HG02981 (cell line): ENCODE measurements at regions not wholly inside any gene's neighbourhood (a gene's known extent, or its start where the extent isn't known, plus 50 kb on each side); places are given as distances from the start of the nearest gene placed in this dataset.
"Not testable (repeated sequence)": the region's sequence is repeated elsewhere in the genome, so short reads cannot be mapped to it uniquely, and the experiment has no call there.

ENCODE experiments used
- ATAC-seq: cut with Tn5 transposase; IDR thresholded peaks from one replicate; pipeline ENCODE4 v1.9.1; 2021; ENCODE audit warnings: mild to moderate bottlenecking, moderate library complexity; ENCODE audit not compliant: unreplicated experiment

DNA sequence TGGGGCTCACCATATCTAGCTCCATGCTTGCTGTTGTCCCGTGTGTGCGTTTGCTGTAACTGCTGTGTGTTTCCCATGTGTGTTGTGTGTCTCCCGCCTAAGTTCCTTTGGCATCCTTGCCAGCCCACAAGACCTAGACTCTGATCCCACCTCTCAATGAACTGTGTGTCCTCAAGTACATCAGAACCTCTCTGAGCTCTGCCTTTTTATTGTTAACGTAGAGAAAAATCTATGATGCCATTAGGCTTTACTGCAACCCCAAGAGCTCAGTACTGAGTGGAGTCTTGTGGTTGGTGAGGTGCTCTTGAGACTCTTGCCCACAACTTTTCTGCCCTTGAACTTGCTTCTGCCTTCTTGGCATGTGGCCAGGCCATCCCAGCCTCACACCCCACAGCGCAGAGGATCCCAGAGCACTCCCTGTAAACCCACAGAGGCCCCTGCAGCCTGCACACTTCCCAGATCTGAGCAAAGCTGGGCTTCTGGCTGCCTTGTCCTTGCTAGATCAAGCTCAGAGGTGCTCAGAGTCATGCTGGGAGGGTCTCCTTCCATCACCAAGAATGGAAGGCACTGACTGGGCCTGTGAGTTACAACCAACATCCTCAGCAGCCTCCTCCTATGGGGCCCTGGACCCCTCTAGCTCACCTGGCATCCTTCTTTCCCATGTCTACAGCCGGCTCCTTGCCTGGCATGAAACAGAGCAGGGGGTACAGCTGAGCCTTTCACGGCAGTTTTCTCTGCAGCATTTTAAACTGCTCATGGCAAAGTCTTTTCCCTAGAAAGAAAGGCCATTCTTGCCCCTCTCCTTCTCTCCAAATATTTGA is 643.4 kb downstream of the ACTR3B start:
- ATAC-seq: no peak

DNA sequence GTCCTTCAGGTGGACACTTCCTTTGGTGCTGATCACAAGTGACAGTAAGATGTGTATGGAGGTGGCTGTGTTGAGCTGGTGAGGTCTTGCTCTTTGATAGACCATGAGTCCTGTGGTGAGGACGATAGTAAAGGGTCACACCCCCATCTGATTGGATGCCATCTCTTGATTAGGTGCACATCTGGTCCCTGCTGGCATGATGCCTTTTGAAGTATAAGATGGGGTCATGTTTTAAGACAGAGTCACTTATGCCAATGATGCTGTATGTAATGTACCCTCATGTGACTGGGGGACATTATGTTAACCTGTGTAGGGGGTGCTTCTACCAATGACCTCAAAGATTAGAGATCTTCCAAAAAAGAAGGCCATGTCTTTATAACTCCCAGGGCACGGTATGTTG is 644.6 kb downstream of the ACTR3B start:
- no peak for ATAC-seq

DNA sequence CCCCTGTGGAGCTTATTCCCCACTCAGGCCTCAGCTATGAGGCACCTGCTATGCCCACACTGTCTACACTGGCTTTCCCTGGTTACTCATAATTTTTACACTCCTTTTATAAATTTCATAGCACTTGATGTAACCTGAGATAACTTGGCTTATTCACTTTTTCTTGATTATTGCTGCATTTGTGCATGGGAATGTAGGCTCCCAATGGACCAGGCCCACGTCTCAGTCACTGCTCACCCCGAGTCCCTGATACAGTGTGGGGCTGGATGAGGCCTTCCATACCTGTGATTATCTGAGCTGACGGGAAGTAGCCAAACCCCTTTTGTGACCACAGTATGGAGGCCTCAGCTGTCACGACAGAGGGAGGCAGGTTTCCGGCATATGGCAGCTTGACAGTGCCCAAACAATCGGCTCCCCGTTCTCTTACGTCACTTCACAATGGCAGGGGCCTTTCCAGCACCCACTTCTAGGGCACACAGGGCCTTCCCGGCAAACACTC is 645.3 kb downstream of the ACTR3B start:
- ATAC-seq: no peak

DNA sequence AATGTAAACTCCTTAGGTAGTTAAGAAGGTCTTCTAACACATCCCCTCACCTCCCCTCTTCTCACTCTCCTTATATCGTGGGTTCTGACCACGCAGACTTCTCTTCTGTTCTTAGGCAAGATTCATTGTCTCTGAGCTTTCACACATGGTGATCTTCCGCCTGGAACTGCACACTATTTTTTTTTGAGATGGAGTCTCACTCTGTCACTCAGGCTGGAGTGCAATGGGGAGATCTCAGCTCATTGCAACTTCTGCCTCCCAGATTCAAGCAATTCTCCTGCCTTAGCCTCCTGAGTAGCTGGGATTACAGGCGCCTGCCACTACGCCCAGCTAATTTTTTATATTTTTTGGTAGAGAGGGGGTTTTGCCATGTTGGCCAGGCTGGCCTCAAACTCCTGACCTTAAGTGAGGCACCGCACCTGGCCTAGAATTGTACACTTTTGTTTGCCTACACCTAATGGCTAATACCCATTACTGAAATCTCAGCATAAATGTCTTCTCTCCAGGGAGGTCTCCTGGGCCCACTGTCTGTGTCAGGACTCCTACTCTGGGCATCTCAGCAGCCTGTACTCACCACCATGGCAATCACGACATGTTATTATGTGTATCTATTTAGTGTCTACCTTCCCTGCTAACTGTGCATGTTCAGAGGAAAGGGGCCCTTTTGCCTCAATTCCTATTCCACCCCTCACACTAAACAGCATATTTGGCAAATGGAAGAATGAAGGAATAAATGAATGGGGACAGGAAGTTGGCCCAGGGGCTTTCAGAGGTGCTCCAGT is 646.3 kb upstream of the DPP6 start:
- ATAC-seq: no peak

DNA sequence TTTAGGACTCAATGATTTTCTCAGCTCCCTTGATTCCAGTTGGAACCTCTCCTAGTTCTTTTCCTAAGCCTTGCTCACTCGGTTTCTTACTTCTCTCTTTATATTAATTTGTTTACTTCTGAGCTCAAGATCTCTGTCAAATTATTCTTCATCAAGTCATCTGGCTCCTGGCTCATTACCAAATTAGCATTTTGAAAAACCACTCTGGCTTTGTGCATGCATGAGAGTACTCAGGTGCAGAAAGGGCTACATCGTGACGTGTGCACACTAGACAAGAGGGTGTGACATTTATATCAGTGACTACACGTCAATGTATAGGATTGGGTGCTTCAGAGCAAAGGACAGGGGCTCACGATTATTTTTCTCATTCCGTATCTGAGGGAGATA is 645.7 kb upstream of the DPP6 start:
- ATAC-seq: no peak

DNA sequence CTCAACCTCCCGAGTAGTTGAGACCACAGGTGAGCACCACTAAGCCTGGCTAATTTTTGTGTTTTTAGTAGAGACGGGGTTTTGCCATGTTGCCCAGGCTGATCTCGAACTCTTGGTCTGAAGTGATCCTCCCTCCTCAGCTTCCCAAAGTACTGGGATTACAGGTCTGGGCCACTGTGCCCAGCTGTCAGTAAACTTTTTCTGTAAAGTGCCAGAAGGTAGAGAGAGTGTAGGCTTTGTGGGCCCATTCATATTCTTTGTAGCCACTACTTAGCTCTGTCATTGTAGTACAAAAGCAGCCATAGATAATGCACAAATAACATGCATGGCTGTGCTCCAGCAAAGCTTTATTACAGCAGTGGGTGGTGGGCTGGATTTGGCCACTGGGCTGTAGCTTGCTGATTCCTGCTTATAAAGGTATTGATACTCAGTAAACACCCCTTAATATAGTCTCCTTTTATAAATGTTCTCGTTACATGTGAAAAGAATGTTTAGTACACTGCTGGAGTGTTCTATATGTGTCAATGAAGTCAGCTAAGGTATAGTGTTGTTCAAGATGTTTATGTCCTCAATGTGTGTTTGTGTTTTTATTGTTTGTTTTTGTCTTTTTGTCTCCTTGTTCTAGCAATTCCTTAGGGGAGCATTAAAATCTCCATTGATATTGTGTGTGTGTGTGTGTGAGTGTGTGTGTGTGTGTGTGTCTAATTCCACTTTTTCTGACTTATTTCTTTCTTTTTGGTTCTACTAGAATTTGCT is 644.7 kb upstream of the DPP6 start:
- ATAC-seq: no peak

DNA sequence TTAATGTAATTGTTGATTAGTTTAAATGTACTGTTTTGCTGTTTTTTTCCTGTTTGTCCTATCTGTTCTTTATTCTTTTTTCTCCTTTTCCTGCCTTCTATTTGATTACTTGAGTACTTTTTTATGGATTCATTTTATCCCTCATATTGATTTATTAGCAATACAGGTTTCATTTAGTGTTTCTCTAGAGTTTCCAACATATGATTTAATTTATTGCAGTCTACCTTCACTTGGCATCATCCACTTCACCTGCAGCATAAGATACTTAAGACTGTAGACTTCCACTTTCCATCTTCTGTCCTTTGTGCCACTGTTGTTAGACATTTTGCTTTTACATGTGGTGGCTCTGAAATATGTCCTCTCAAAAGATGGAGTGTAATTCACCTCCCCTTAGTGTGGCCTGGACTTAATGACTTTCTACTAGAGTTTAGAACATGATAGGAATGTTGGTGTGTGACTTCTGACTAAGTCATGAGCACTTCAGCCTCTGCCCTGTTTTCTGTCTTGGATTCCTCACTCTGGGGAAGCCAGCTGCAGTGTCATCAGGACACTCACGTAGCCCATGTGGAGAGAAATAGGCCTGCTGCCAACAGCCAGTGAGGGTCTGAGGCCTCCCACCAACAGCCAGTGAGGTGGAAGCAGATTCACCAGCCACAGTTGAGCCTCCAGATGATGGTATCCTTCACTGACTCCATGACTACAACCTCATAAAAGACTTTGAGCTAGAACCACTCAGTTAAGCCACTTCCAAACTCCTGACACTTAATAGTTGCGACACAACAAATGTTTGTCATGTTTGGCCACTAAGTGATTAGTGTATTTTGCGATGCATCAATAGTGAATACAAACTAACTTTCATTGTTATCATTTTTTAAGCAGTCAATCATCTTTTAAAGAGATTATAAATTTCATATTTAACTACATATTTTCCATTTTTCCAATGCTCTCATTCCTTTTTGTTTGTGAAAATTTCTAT is 643.5 kb upstream of the DPP6 start:
- no peak for ATAC-seq

DNA sequence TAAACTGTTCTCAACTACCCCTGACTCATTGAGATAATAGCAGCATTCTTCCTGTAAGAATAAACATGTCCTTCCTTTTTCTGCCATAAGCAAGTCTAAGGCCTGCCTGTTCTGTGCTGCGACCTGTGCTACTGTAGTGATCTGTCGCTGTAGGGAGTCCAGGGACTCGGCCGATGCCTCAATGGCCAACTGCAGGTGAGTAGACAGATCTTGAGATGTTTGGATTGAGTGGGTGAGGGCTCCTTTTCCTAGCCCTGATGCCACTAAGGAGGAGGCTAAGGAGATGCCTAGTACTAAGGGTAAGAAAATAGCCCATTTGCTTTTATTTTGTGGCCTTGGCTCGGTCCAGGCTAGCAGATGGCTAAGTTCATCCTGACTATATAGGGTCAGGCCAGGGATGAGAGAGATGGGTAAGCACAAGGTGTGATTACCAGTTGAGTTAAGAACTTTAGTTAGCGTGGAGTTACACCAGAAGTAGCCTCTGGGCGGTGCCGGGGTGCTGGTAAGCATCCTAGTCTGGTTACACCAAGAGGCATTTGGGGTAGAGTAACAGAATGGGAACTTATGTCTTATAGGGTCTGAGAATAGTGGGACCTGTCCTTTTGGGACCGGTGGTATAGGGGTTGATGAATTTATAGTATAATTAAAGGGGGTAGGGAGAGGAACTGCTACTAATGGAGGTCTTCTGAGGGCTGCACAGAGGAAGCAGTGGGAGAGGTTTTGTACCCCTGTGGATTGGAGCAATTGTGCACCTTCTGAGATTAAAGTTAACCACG is 642.4 kb upstream of the DPP6 start:
- not testable (repeated sequence) for ATAC-seq

DNA sequence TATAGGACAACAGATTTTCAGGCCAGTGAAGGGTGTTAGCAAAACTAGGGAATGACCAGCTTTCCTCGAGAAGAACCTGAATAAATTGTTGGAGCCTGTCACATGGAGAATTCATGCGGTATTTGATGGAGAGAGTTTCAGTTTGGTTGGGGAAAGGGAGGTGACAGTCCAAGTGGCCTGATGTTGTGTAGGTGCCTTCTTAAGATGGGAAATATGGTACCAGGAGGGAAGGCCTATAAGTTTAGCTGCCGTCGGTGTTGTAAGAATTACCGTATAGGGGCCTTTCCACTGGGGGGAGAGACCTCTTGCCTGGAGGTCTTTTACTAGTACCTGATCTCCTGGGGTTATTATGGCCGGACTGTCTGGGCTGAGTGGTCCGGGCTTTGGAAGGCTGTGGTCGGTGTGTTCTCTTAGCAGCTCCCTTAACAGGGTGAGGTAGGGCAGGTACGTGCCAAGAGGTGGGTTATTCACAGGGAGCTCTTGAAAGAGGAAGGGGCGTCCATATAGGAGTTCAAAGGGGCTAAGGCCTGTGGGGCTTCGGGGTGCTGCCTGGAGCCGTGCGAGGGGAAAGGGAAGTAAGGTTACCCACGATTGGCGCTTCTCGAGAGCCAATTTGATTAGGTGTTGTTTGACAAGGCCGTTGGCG is 641.1 kb upstream of the DPP6 start:
- ATAC-seq: not testable (repeated sequence)

DNA sequence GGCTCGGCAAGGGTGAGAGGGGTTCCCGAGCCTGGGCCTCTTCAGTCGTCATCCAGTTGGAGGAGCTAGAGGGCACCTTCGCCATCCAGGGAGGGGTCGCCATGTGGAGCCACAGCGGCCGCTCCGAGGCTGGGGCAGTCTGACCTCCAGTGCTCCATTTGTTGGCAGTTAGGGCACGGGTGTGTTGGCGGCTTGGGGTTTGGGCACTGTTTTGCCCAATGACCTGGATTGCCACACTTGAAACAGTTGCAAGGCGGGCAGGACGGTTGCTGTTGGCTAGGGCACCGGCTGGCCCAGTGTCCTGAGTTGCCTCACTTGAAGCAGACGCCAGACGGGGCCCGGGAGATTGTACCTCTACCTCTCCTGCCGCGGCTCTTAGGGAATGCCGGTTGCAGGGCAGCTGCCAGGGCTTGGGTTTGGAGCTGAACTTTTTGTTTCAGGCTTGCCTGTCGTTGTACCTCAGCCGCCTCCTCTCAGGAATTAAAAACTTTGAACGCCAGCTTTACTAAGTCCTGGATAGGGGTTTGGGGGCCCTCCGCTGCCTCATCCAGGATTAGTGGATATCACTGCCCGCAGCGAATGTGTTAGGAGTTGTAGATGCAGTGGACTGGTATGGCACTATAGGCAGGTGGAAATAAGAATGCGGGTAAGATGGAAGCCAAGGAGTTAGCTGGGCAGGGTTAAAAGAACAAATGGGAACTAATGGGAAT is 639.9 kb upstream of the DPP6 start:
- not testable (repeated sequence) for ATAC-seq

DNA sequence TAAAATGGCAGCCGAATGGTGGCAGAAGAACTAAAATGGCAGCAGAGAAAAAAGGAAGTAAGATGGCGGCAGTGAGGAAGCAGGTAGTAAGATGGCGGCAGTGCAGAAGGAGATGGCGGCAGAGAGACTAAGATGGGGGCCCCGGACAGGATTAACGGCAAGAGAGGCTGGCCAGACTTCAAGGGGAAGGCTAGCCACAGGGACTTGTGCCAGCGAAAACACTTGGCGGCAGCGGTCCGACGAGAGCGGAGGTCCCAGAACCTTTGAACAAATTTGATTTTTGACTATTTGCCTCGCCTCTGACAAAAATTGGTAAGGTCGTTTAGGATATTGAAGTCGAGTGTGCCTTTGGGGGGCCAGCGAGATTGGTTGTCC is 639.4 kb upstream of the DPP6 start:
- ATAC-seq: not testable (repeated sequence)

DNA sequence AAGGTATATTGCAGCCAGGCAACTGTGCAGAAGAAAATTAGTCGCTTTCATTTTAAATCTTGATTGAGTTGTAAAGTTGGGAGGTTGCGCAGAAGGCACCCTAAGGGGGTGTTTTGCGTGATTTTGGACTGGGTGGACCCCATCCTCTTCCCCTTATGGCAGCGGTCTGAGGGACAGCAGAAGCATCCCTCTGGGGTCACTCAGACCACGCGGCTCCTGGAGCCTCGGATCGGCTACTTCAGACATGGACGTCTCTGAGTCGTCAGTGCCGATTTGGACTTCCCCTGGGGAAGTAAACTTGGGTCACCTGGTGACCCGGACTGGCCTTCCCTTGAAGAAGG is 639.0 kb upstream of the DPP6 start:
- no peak for ATAC-seq

DNA sequence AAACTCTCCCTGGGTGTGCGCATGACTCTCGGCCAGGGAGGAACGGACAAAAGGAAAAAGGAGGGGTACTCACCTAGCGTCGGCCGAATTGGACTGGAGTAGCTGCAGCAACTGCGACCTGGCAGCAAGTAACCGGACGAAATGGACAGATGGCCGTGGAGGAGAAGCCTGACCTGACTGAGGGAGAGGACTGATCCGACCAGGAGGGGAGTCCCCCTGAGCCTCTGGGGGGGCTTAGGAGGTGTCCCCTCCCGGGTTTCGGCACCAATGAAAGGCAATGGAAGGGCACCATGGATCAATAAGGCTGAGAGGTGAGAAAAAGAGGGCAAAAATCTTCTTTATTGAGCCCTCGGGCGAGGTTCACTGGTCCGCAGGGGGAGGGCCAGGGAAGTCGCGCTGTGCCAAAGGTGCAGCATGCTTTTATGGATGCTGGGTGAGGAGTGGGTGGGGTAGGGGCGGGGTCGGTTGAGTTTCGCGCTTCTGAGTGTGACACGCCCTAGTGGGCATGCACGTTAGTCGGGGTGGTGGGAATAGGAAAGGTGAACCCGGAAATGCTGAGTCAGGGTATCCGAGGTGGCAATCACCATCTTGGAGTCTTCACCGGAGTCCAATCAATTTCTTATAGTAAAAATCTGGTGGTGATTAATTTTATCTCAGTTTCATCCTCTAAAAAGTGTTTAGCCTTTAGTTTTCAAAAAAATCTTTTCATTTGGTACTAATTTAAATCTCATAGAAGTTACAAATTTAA is 638.5 kb upstream of the DPP6 start:
- ATAC-seq: no peak

DNA sequence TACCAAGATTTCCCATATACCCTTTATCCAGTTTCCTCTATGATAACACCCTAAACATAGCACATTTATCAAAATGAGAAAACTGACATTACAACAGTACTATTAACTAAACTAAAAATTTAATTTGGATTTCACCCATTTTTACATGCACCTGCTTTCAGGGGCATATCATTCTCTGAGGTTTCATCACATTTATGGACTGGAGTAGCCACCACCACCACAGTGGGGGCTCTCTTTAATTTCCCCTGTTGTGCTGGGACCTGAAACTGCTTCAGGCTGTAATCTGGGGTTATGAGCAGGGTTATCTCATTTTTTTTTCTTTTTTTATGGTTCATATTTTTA is 637.9 kb upstream of the DPP6 start:
- no peak for ATAC-seq

DNA sequence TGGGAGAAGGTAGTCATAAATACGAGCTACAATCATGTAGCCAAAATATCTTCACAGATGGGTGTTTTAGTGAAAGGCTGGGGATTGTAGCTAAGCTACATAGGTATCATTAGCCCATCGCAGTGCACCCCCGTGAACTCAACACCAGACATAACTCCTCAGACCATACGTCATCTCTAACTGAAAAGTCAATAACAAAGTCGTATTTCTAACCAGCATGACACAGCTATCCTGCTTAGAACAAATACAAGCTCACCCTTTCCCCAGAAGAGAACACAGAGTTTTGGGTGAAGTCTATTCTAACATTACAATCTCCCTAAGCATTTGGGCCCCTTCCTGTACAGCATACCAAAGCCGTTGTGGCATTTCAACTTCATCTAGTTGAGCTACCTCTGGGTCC is 636.6 kb upstream of the DPP6 start:
- ATAC-seq: no peak

DNA sequence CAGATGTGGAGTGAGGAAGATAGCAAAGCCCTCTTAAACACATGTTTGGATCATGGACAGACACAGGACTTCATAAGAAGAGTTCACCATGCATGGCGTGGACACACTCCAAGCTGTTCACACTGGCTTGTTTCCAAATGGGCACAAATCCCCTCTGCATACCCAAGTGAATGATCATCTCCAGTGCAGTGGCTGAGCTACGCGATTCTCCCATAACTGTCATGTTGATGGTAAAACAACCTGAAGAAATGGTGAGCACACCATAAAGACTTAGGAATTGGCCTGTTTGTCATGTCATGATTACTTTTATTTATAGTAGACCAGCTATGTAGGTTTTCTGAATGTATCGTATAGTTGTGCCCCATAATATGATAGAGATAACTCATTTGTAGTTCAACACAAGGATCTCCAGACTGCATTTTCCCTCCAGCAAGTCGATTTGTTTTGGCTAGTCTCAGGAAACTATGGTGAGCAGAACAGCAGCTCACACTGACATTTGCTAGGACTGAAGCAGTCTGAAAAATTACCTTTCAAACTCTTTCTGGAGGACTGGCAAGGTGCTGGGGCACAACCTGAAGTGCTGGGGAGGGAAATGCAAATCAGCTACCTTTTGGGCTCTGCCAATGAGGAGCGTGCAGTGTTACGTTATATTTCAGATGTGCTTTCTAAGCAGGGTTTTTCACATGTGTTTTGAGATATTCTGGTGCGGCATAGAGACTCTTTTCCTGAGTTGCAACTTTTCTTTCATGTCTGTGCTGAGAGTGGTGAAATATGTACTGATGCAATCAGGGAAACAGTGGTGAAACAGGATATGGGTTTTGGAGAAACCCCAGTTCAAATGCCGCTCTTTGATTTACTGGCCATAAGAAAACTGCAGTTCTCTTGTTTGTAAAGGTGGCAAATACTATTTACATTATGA is 629.6 kb upstream of the DPP6 start:
- ATAC-seq: no peak

DNA sequence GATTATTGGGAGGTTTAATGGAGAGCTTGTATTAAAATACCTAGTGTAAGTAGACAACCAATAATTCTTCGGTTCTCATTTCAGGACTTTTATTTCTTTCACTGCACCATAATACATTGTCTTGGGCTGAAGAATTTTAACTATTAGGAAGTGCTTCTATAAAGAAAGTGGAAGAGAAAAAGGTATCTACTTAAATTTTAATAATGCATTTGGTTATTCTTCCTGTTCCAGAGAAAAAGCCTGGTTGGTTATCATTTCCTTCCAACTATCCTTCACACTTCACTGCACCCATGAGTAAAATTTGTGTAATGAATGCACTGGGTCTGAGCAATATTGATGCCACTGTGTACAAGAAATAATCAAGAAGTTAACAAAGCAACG is 629.0 kb upstream of the DPP6 start:
- ATAC-seq: no peak
